ENCODE measurements at regions not wholly inside any gene's neighbourhood (a gene's known extent, or its start where the extent isn't known, plus 50 kb on each side); places are given as distances from the start of the nearest gene placed in this dataset.

DNA sequence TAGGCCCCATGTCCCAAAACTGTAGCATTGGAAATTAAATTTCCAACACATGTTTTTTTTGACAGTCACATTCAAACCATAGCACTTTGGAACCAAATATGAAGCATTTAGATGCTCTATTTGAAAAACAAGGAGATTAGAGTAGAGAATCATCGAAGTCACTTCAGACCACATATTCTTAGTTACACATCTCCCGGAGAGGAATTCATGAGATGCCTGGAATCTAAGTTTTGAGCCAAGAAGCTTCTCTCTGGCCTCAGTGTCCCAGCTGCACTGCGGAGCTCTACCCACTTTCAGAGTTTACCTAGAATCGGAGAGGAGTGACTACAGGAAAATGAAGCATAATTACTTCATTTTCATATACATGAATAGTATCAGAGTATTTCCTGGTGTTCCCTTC lies 385.9 kb downstream of the TNS1 start:
- Mint-ChIP-seq H3K4me3 (ENCODE audit: unreplicated experiment) (no peak overlapping the region), H3K4me1 (ENCODE audit: low read depth, unreplicated experiment) (no peaks in the 10 kb centered on the region), H3K9me3 (ENCODE audit: unreplicated experiment) (no peaks in the 10 kb centered on the region), H3K27ac (ENCODE audit: unreplicated experiment) (no peak overlapping the region), H3K36me3 (ENCODE audit: unreplicated experiment) (no peaks in the 10 kb centered on the region), H3K27me3 (ENCODE audit: unreplicated experiment) (no peaks in the 10 kb centered on the region)
- DNase-seq = no peak
- TF ChIP-seq, protein P1, sequence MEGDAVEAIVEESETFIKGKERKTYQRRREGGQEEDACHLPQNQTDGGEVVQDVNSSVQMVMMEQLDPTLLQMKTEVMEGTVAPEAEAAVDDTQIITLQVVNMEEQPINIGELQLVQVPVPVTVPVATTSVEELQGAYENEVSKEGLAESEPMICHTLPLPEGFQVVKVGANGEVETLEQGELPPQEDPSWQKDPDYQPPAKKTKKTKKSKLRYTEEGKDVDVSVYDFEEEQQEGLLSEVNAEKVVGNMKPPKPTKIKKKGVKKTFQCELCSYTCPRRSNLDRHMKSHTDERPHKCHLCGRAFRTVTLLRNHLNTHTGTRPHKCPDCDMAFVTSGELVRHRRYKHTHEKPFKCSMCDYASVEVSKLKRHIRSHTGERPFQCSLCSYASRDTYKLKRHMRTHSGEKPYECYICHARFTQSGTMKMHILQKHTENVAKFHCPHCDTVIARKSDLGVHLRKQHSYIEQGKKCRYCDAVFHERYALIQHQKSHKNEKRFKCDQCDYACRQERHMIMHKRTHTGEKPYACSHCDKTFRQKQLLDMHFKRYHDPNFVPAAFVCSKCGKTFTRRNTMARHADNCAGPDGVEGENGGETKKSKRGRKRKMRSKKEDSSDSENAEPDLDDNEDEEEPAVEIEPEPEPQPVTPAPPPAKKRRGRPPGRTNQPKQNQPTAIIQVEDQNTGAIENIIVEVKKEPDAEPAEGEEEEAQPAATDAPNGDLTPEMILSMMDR (IDR thresholded peaks at IDR 0.05; ENCODE audit: partially characterized antibody, unreplicated experiment) = no peak

DNA sequence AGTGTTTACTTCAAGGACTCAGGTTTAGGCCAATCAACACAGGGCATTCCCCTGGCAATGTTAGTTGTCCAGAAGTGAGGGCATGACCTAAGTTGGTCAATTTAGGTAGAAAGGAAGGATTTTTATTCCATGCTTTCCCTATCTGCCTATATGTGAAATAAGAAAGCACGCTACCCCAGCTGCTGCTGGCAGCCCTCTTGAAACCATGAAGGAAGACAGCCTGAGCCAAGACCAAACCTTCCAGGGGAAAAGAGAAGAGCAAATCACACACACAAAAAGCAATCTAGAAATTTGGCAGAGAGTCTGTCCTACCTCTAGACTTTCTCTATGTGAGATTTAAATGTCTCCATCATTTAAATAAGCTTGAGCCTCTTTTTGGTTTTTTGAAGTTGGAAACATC lies 387.6 kb downstream of the TNS1 start:
- H3K36me3 Mint-ChIP-seq (ENCODE audit: unreplicated experiment) = no peaks in the 10 kb centered on the region
- H3K4me3 Mint-ChIP-seq (ENCODE audit: unreplicated experiment) = no peak overlapping the region
- TF ChIP-seq, protein P1 (IDR thresholded peaks at IDR 0.05; ENCODE audit: partially characterized antibody, unreplicated experiment) = no peak
- H3K27ac Mint-ChIP-seq (ENCODE audit: unreplicated experiment) = no peak overlapping the region
- H3K27me3 Mint-ChIP-seq (ENCODE audit: unreplicated experiment) = no peaks in the 10 kb centered on the region
- H3K4me1 Mint-ChIP-seq (ENCODE audit: low read depth, unreplicated experiment) = no peaks in the 10 kb centered on the region
- DNase-seq = no peak
- H3K9me3 Mint-ChIP-seq (ENCODE audit: unreplicated experiment) = no peaks in the 10 kb centered on the region

DNA sequence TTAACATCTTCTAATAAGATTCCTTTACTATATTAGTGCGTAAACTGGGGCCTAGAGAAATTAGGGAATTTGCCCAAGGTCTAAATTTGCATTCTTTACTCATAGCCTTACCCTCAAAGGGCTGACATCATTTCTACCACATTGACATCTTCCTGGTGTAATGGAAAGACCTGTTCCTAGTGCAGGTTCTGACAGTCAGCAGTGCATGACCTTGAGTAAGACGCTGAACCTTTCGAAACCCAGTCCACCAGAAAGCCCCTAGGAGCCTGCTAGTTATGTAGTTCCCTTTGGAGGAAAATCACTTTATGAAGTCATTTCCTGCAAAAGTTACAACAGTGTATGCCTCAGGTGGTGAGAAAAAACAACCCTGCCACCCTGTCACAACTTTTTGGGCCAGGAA lies 388.3 kb downstream of the TNS1 start:
- DNase-seq = no peak
- no peaks in the 10 kb centered on the region for H3K27me3 Mint-ChIP-seq (ENCODE audit: unreplicated experiment)
- TF ChIP-seq, protein P1 (IDR thresholded peaks at IDR 0.05; ENCODE audit: partially characterized antibody, unreplicated experiment) = no peak
- no peak overlapping the region for H3K4me3 Mint-ChIP-seq (ENCODE audit: unreplicated experiment)
- no peaks in the 10 kb centered on the region for H3K4me1 Mint-ChIP-seq (ENCODE audit: low read depth, unreplicated experiment)
- H3K36me3 Mint-ChIP-seq (ENCODE audit: unreplicated experiment) = no peaks in the 10 kb centered on the region
- H3K27ac Mint-ChIP-seq (ENCODE audit: unreplicated experiment) = no peak overlapping the region
- H3K9me3 Mint-ChIP-seq (ENCODE audit: unreplicated experiment) = no peaks in the 10 kb centered on the region

DNA sequence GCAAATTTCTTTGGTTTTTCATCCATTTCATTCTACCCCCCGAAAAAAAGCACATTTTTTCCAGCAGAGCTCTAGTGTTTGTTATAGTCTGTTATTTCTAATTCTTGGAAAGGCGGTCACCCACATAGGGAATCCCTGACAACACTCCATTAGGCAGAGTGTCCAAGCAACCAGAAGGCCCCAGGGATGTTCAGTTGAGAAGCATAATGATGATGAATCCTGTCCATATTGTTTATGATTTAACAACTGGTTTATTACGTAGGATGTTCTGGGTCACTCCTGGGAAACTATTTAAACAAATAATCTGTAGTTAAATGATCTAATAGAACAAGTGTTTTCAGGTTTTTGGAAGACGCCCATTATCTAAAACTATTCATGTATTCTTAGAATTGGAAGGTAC lies 388.7 kb downstream of the TNS1 start:
- DNase-seq = no peak
- H3K27ac Mint-ChIP-seq (ENCODE audit: unreplicated experiment) = no peak overlapping the region
- H3K27me3 Mint-ChIP-seq (ENCODE audit: unreplicated experiment) = no peaks in the 10 kb centered on the region
- no peaks in the 10 kb centered on the region for H3K4me1 Mint-ChIP-seq (ENCODE audit: low read depth, unreplicated experiment)
- TF ChIP-seq, protein P1 (IDR thresholded peaks at IDR 0.05; ENCODE audit: partially characterized antibody, unreplicated experiment) = no peak
- H3K9me3 Mint-ChIP-seq (ENCODE audit: unreplicated experiment) = peaks cover under 1% of the 10 kb centered on the region
- H3K4me3 Mint-ChIP-seq (ENCODE audit: unreplicated experiment) = no peak overlapping the region
- H3K36me3 Mint-ChIP-seq (ENCODE audit: unreplicated experiment) = no peaks in the 10 kb centered on the region

DNA sequence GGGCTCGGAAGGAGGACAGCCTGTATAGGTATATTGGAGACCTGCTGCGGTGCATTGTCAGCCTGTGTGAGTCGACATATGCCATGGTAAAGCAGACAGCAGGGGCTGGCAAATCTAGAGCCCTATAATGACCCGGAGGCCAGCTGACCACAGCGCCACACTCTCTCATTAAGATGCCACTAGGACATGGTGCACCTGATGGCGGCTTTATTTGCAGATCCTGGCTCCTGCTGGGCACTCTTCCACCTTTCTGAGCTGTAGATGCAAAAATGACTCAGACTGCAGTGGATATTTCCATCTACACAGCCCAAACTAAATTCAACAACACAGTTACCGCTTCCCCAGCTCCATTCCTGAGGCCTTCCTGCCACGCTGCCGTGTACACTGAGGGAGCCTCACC lies 389.9 kb downstream of the TNS1 start:
- peaks cover 5% of the 10 kb centered on the region for H3K9me3 Mint-ChIP-seq (ENCODE audit: unreplicated experiment)
- H3K27ac Mint-ChIP-seq (ENCODE audit: unreplicated experiment) = no peak overlapping the region
- TF ChIP-seq, protein P1 (IDR thresholded peaks at IDR 0.05; ENCODE audit: partially characterized antibody, unreplicated experiment) = no peak
- no peaks in the 10 kb centered on the region for H3K4me1 Mint-ChIP-seq (ENCODE audit: low read depth, unreplicated experiment)
- H3K4me3 Mint-ChIP-seq (ENCODE audit: unreplicated experiment) = no peak overlapping the region
- no peaks in the 10 kb centered on the region for H3K36me3 Mint-ChIP-seq (ENCODE audit: unreplicated experiment)
- no peaks in the 10 kb centered on the region for H3K27me3 Mint-ChIP-seq (ENCODE audit: unreplicated experiment)
- DNase-seq = no peak

Measured in glutamatergic neuron (in vitro differentiated cells).